CD4-positive, alpha-beta T cell treated with Interleukin-17A for 4 hours (primary cell): ENCODE measurements at regions not wholly inside any gene's neighbourhood (a gene's known extent, or its start where the extent isn't known, plus 50 kb on each side); places are given as distances from the start of the nearest gene placed in this dataset.

Experiments
- DNase-seq: peaks from one replicate; pipeline ENCODE4 v3.0.0-alpha.2; 2020; ENCODE audit warnings: mixed read lengths

- no peak for DNase-seq
Measured at GRCh38 chr13:33891196-33891742, 73.3 kb downstream of the RFC3 start.

GRCh38 chr13:33893559-33893958, 75.6 kb downstream of the RFC3 start:
- no peak for DNase-seq

GRCh38 chr13:33904431-33904830, 86.5 kb downstream of the RFC3 start:
- DNase-seq, result no peak

DNA sequence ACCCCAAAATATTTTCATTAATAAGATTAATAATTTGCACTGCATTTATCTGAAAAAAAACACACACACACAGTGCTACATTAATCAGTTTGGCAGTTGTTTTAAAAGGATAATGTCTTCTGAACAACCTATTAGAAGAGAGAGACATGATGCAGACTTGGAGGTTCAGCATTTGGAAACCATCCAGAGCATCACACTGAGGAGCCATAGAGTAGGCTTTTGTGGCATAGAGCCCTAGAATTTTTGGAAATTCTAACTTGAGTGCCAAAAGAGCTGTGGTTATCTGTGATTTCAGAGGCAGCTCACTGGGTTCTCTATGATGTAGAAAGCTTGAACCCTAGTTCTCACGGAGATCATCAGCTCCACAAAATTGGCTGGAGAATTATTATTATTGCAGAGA, 90.2 kb downstream of the RFC3 start:
- no peak for DNase-seq

- DNase-seq, result no peak
Measured at GRCh38 chr13:33910255-33910654, 92.3 kb downstream of the RFC3 start.

DNA sequence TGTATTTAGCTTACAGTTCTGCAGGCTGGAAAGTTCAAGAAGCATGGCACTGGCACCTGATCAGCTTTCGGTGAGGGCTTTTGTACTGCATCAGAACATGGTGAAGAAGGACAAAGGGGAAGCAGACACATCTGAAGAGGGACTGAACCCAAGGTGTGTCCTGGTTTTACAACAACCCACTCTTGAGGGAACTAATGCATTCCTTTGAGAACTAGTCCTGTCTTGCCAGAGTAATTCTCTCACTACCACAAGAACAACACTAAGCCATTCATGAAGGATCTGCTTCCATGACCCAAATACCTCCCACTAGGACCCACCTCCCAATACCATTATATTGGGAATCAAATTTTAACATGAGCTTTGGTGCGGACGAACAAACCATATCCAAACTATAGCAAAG, 93.6 kb downstream of the RFC3 start:
- no peak for DNase-seq

- DNase-seq, result no peak
Measured at GRCh38 chr13:33913829-33914228, 95.9 kb downstream of the RFC3 start.

GRCh38 chr13:33917190-33917589, 99.2 kb downstream of the RFC3 start:
- DNase-seq, result no peak

- DNase-seq, result no peak
Measured at GRCh38 chr13:33918199-33918932, 100.4 kb downstream of the RFC3 start.

- no peak for DNase-seq
Measured at GRCh38 chr13:33919120-33919519, 101.2 kb downstream of the RFC3 start.

- DNase-seq, result no peak
Measured at GRCh38 chr13:33925563-33925962, 107.6 kb downstream of the RFC3 start.

DNA sequence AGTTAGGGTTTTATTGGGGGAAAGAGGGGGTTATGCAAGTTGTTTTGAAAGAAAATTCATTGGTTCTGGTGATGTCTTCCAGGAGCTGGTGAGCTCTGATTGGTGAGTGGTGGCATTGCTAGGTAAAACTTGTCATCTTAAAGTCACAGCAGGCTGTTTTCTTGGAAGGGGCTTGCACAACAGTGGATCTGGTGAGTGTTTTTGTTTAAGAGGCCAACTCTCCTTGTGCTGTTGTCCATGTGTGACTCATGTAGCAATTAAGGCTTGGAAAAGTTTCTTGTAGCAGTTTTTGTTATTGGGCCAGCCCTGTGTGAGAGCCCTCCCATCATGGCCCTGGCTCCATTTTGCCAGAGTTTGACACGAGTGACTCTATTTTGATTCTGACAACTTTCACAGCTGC, 109.4 kb downstream of the RFC3 start:
- no peak for DNase-seq

DNA sequence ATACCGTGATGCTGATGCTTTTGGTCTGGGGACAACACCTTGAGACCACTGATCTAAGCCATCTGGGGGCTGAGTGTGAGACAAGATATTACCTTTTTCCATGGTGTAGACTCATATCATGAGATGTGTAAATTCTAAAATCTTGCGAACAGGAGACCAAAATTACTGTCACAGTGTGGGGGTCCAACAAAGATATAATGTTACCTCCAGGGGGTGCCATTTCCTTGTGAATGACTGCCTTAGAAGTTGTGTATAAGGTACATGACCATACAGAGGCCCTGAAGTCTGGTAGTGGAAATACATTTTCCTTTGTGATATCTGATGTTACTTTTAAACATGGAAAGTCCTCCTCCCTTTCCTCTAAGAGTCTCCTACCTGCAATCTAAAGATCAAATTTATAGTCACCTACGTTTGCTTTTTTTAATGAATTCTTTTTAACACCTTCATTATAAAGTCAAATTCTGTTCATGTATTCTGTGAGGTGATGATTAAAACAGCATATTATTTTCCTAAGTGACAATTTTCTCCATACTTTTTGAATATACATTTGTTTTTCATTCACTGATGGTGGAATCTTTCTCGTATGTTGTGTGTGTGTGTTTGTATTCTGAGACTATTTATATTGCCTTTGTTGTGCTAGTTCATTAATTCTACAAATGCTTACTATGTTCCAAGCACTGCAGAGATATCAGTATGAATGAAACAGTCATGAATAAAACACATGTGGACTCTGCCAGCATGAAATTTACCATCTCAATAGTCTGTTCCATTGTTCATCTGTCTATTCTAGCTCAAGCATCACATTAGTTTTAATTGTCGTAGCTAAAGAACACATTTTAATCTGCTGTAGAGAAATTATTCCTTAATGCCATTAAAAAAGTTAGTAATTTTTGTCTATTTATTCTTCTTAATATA, 113.7 kb downstream of the RFC3 start:
- no peak for DNase-seq

DNA sequence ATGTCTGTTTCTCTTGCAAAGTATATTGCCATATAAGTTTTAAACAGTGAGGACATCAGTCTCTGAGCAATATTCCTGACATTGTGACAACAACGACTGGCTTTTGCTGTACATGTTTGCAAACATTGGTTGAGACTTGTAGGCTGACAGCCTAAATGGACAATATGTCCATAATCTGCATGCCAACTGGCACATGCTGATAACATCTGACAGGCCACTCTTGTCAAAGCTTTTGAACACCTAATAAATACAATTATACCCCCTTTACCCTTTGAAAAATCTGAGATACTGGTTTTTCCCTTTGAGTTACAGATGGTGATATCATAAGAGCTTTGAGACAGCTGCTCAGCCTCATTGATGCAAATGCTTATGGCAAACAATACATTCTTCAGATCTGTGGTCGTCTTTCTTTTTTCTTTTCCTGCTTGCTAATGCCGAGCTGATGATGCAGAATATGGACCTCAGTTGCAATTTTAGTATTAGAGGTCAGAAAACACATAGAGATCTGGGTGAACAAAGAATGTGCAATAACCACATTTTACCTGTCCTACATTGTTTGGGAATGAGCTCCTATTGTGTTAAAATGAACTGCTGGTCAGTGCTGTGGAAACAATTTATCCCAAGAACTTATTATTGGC, 114.9 kb downstream of the RFC3 start:
- no peak for DNase-seq

DNA sequence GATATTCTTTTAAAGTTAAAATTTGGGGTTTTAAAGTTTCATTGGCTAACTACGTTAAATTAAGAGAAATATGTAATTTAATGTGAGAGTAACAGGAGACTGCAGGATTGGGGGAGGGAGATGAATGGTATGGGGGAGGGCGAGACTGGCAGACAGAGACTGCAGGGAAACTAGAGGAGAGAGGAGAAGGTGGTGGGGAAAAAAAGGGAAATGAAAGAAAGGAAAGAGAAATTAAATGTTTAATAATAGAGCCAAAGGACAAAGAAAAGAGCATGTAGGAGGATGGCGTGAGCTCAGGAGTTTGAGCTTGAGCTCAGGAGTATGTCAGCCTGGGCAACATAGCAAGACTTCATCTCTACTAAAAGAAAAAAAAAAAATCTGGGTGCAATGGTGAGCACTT, 115.9 kb downstream of the RFC3 start:
- DNase-seq, result no peak

- no peak for DNase-seq
Measured at GRCh38 chr13:33934343-33934742, 116.4 kb downstream of the RFC3 start.

- no peak for DNase-seq
Measured at GRCh38 chr13:33934951-33935371, 117.0 kb downstream of the RFC3 start.

- DNase-seq, result no peak
Measured at GRCh38 chr13:33935969-33936368, 118.0 kb downstream of the RFC3 start.

DNA sequence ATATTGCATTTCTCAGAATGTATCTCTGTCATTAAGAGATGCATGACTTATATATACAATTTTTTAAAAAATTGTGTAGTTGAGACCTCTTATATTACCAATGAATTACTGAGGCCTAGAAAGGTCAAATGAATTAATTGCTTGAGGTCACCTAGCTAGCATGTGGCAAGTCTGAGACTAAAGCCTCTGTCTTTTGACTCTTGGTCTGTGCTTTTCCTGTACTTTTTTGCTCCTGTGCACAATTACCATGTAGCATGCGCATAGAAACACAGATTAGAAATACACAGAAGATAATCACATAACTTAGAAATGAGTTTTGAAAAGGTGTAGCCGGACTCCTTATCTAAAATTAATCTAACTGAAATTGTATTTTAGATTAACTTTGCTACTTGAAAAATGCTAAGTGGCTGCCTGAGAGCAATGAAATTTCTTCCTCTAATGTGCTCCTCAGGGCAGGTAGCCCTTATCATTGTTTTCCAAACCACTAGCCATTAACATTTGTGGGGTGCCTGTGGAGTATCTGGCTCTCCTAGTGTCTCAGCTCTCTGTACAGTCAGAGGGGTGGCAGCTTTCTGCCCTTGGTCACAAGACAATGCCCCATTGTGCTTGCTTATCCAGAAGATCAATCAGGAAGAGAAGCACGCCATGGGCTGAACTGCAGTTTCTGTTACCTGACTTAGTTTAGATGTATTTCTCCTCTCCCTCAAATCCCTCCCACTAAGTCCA, 119.6 kb downstream of the RFC3 start:
- DNase-seq, result no peak

- DNase-seq, result no peak
Measured at GRCh38 chr13:33940256-33940655, 122.3 kb downstream of the RFC3 start.

- DNase-seq, result no peak
Measured at GRCh38 chr13:33940898-33941297, 122.9 kb downstream of the RFC3 start.

- DNase-seq, result no peak
Measured at GRCh38 chr13:33945477-33945876, 127.5 kb downstream of the RFC3 start.

- no peak for DNase-seq
Measured at GRCh38 chr13:33953203-33953602, 135.3 kb downstream of the RFC3 start.
